HG03196 (cell line): ENCODE measurements at regions not wholly inside any gene's neighbourhood (a gene's known extent, or its start where the extent isn't known, plus 50 kb on each side); places are given as distances from the start of the nearest gene placed in this dataset.

Experiments used
- ATAC-seq: cut with Tn5 transposase; IDR thresholded peaks from one replicate; pipeline ENCODE4 v1.9.1; 2021; ENCODE audit not compliant: unreplicated experiment

DNA sequence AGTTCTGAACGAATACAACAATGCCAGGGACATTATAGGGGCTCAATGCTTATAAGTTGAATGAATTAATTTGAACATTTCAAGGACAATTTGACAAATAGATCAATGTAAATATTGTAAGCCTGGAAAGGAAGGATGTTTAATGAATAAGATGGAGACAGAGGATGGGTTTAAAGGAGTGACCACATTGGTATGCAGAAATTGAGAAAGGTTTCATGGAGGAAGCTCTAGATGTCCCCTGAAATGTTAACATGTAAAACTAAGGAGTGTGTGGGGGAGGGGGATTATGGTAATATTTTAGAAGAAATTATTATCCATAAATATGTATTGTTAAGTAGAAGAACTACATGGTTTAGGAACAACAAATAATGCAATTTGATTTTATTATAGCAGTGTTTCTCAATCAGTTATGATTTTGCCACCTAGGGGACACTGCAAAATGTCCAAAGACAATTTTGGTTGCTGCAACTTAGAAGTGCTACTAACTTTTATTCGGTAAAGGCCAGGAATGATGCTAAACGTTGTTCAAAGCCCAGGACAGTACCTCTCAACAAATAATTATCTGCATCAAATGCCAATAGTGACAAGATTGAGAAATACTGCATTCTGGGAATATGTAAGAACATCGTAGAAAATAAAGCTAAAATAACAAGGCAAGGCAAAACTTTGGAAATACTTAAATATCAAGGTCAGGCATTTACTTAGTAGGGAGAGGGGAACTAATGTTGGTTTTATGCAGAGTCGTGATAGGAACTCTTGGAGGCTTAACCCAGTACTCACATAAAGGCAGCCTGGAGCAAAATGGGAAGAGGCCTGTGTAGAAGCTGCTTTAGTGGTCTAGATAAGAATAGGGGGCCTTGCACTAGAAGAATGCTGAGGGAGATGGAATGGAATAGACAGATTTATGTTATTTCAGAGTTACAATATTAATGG is 686.9 kb upstream of the CITED2 start:
- no peak for ATAC-seq

DNA sequence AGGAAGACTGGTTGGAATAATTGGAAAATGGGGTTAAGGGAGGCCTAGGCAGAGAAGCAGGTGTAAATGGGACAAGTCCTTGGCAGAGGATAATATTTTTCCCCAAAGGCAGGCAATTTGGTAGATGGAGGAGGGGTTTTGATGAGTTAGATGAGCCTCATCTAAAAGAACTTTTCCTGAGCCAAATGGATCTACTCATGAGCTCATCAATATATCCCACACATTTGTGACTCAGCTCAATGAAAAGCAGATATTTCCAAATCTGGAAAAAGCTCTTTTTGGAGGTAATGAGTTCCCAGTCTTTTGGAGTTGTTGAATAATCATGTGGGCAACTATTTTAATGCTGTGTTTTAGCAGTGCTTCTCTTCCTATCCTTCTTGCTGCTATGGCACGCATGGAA is 685.5 kb upstream of the CITED2 start:
- no peak for ATAC-seq

DNA sequence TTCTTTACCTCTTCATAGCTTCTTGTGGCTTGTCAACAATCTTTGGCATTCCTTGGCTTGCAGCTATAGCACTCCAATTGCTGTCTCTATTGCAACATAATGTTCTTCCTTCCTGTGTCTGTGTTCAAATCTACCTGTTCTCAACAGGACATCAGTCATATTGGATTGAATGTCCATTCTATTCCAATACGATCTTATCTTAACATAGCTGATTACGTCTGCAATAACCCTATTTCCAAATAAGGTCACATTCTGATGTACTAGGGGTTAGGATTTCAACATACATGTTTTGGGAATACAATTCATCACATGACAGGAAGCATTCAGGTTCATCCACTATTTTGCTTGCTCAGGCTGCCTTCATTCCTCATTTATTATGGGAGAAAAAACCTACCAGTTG is 684.4 kb upstream of the CITED2 start:
- ATAC-seq = no peak

DNA sequence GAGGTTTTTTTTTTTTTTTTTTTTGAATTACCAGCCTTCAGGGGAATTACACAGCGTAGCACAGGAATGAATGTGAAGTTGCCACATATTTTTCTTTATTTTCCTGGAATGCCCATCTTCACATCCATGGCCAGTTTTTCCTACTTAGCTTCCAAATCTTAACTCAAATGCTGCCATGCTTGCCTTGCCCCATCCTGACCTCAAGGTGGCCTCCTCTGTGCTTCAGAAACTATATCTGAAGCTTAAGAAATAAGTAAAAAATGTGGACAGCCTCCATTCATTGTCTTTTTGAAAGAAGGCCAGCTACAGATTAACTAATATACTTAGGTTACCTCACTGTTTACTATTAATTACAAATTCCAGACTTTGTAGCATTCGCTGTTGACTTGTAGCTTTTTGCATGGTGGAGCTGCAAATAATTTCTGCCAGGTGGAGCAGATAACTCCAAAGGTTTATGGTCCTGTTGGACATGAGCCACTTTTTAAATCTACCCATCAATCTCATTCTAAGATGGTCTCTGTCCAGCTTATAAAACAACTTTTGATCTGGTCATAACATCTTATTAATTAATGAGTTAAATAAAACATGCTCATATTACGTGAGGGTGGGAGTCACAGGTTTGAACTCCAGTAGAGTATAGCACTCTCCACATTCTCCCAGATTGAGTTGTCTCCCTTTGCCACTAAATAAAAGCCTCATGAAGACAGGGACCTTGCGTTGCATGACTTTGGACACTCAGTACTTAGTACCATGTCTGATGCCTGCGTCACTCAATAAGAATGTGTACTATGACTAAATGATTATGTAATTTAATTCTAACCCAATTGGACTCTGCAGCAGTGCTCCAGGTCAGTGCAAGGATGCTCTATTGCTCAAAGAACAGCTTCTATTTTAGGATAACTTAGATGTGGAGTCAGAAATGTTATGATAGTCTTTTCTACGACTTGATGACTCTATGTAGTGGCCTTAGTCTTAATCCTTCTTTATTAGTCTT is 678.6 kb upstream of the CITED2 start:
- no peak for ATAC-seq

DNA sequence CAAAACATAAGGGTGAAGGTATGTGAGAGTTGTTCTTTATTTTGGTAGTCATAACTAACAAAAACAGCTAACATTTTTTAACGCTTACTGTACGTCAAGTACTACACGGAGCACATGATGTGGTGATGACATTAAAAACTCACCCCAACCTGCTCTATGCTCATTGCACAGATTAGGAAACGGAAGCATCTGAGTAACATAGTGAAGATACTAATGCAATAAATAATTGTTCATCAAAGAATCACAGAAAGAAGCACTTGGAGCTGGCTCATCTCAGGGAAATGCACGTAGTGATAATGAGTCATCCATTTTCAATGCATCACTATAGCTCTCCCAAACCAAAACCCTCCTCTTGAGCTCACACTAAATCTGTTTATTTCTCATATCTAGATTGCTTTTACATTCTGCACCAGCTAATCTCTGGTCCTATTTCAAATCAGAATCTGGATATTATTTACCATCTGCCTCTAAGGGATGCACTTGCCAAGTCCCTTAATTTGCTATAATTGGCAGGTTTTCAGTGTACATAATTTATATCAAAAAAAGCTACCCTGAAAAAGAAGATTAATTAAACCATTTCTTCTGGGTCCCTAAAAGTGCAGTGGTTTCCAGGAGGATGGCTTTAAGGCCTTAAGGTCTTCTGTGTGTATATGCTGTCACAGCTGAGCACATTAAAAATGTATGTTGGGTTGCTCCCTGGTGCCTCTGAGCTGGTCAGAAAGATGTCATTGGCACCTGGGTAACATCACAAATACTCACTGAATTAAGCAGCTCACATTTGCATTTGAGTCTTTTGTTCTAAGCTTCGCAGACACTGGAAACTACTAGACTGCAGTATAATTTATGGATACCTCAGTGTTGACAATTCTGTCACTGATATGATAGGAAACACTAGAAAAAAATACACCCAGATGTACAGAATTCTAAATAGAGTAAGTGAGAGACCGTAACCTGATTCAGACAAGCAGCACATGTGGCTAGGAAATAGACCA is 677.4 kb upstream of the CITED2 start:
- no peak for ATAC-seq

DNA sequence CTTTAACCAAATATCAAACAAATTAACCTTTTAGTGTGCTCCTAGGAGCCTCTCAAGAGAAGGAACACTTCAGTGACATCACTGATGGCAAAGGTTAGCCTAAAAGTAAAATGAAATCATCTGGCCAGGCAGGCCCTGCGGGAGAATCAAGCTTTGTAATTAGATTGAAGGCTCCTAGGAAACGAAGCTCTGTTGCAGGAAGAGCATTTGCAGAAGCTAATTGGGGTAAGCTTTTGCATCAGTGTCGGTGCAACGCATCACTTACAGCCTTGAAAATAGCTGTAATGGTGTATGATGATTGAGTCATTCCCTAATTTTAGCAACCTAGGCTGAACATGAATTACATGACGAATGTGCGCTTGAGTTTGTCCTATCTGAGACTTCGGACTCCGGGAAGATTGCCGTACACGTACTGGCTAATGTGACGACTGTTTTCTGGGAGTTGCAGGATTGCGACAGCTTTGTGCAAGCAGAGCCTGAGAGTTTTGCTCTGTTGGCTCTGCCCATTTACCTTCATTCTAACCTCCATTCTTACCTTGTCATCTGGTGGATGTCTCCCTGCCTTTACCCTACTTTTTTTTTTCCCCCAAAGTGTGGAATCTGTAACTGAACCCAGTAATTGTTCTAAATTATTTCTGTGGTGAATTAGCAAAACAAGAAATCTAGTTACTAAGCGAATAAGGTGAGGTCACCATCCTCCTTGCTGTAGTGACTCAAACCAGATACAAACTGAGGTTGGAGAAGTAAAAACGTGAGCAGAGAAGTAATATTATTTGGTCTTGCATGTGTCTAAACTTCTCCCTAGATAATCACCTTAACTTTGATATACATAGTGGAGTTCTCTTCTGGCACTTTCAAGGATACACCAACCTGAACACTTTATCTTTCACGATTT is 675.9 kb upstream of the CITED2 start:
- ATAC-seq = no peak

DNA sequence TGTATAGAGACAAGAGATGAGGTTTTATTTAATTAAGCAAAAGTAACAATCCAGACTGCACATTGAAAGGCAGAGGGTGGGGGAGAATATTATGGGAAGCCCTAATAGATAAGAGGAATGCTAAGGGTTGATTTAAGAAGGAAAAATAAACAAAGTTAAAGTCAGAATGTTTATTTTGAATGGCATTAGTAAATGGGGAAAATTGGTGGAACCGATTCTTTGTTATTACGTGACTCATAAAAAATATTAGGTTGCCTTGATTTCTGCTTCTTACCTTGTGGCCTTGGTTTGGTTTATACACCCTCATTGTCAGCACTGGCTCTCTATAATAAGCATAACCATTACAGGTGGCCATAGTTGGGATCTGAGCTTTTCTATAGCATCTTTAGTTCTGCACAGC is 674.8 kb upstream of the CITED2 start:
- no peak for ATAC-seq

DNA sequence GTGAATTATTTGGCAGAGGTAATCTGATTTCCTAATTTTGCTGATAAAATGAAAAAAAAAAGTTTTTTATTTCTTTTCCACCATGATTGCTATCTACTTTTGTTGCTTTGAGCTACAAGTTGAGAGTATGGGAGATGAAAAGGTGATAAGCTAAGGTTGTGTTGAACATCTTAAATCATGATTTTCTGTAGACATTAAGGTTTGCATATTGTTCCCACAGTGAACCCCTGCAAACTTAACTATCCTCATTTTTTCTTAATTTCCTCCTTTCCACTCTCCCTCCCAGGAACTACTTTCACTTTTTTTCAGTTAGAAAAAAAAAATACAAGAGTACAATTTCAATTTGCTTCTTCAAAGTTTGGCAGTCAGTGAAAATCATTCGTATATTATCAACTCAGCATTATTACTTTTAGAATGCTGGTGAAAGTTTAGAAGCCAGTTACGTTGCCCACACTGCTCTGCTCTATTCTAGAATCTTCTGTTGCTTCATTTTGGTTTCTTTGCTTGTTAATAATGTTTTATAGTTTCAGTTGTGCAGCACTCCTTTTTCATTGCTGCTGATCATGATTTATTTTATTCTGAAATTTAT is 673.8 kb upstream of the CITED2 start:
- ATAC-seq = no peak

DNA sequence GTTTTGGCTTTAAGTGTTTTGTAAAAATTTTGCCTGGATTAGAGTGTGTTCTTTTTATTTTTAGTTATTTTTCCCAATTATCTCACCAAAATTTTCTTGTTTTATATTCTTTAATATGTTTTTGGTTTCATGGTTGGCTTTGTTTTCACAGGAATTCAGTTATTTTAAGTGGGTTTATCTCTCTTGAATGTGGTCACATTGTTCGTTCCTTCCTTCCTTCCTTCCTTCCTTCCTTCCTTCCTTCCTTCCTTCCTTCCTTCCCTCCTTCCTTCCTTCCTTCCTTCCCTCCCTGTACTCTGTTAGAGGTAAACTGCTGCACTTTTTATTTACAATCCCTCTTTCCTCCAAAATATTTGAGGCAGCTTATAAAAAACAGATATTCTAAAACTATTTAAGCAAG is 672.9 kb upstream of the CITED2 start:
- ATAC-seq = no peak

DNA sequence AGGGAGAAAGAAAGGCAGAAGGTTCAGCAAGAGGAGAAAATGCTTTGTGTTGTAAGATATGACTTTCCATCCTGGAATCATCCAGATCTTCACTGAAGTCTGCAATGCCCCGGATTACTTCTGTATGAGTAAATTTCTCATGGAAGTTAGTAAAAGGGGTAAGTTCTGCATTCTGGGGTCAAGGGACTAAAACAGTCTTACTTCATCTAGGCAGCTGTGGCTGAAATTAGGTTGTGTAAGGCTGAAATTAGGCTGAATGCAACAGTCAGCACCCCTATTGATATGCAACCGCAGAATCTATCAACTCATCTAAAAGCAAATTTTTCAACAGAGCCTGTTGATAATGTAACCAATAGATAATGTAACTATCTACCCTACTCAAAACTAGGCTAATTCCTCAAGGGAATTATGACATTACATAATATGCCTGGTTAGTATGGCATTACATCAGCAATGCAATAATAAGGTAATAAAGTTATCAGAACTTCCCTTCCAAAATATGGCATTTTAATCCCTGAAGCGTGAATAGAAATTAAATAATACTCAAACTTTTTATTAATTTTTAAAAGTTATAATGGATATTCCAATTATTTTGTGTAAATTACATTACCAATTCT is 671.7 kb upstream of the CITED2 start:
- no peak for ATAC-seq

DNA sequence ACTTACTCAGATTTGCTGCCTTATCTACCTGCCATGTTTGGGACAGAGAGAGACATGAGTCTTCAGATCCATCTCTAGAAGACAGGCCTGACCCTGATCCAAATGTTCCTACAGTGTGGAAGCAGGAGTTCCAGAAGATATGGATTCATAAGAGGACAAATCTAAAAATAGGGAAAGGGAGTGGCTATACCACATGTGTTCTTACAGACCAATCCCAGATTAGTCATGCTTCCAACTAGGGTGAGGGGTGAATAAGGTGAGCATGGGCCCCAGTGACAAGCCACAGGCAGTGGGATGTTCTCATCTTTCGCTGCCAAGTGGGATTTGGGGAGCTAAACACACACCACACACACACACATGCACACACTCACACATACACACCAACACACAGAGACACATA is 670.7 kb upstream of the CITED2 start:
- ATAC-seq = no peak

DNA sequence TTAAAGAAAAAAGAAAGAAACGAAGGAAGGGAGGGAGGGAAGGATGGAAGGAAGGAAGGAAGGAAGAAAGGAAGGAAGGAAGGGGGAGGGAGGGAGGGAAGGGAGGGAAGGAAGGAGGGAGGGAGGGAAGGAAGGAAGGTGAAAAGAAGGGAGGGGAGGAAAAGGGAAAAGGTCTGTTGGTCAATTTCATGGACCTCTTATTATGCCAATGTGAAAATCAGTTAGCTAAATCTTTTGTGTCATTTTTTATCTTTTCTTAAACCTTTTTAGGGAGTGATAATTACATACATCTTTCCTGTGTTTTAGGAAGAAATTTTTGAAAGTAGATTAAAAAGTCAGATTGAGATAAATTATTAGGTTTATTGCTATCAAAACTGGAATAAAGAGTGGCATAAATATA is 670.2 kb upstream of the CITED2 start:
- ATAC-seq = no peak

DNA sequence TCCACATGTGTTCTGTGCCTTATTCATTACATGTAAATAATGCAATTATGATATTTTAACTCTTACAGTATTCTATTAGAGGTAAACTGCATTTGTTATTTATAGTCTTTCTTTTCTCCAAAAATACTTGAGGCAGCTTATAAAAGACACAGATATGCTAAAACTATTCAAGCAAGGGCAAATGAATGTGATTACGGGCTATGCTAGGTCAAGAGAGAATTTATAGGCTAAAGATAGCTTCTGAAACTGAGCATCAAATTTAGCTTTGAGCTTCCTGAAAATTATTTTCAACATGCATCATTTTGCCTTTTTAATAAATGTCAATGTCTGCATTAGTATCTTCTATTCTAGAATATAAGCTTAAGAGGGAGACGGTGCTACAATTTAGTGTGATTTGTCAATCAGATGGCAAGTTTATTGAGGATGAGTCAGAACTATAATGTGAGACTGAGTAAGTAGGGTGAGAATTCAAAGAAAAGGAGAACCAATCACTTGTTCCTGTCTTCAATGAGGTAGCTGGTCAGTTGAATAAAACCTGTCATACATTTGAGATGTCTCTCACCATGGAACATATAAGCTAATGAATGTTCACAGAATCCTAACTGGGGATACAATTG is 669.4 kb upstream of the CITED2 start:
- no peak for ATAC-seq

DNA sequence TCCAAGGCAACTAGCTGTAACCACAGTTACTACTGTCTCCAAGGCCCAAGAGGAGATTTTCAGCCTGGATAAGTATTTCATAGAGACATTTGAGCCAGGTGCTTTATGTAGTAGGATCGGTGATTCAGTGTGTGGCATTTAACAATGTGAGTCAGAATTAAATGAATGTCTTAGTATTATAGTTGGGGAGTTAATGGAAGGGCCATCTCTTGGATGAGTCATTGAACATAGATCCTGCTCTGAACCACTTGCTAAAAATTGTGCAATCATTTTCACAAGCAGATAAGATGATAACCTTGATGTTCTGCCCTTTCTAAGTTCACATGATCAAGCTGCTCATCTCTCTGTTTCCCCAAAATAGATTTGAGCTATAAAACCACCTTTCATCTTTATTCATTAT is 668.9 kb upstream of the CITED2 start:
- ATAC-seq = no peak

DNA sequence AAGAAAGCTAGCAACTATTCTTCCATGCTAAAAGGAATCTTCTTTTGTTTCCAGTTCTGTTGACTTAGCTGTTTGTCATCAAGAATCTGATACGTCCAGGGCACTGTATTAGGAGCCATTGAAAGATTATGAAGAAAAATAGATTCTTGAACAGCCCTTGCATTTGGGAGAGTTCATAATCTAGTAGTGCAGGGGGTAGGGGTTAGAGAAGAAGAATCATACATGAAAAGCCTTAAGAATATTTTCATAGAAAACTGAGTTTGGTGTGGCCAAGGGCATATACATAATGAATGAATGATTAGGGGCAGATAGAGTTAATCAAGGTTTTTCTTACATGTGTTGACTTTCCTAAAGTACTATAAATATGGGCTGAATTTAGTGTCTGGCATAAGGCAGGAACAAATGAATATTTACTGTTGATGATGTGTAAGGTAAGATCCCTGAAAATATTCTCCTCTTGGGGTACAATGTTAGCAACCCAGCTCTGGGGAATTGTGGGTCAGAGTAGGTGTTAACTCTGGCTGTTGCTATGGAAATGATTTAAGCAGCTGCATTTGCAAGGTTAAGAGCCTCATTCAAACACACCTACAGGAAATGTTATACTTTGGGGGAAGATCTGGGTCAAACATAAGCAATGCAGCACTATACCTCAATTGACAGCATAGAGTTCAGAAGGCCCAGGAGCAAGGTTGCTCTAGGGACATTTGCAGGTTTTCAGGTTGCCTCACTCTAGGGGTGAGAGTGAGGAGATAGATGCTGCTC is 667.3 kb upstream of the CITED2 start:
- no peak for ATAC-seq

DNA sequence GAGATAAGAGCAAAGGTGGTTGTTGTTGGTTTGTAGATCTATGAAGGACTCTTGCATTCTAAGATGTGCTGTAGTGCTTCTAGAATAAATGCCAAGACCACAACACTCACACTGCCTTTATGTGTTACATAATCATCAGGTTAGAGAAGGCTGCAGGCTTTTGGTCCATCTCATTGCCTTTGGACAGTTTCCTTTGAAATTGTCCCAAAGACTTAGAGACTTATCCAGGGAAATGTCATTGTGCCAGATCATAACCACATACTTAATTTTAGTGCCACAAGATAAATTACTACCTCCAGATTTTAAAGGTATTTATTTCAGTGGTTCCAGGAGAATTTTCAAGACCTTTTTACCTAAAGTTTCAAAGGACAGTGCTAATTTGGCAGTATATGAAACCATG is 666.6 kb upstream of the CITED2 start:
- ATAC-seq = no peak

DNA sequence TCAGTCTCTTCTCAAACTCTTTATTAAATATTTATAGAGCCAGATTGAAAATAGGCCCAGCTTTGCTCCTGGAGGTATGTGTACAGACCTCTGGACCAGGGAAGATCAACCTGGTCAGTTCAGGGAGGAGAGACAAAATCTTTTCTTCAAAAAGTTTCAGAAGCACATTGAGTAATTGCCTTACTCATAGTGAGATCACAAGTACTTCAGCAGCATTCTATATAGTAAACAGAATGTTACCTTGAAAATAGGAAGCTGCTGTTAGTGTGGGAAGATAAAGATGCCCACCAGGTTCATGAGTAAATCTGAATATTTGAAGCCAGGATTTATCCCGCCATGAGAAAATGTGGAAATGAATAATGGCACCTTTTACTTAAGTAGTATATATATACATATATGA is 665.9 kb upstream of the CITED2 start:
- ATAC-seq = no peak

DNA sequence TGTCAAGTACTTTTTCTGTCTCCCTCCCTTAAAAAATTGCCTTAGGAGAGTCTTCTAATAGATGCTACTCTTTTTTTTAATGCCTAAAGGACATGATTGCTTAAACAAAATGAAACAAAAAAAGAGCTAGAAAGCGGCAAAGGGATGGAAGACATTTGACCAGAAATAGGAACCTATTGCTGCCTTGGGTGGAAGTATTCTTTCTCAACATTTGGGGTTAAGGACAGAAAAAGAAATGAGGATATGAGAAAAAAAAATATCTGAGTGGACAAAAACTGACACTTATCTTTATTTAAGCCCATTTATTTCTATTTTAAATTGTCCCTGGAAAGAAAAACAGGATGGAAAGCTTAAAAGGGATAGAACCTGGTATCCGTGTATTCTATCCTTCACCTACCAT is 664.9 kb upstream of the CITED2 start:
- no peak for ATAC-seq
